Breast epithelium (tissue), 3 donors: ENCODE measurements at regions not wholly inside any gene's neighbourhood (a gene's known extent, or its start where the extent isn't known, plus 50 kb on each side); places are given as distances from the start of the nearest gene placed in this dataset.

Experiments used
- CTCF ChIP-seq, 3 donors: fragments of 450-650 bp; IDR thresholded peaks; one replicate each; pipeline ENCODE4 v1.5.1; 2016 to 2017; ENCODE audit warnings: antibody characterized with exemption in 3 of 3, mild to moderate bottlenecking in 3 of 3, moderate library complexity in 3 of 3
- POLR2A ChIP-seq: fragments of 450-650 bp; IDR thresholded peaks from one replicate; pipeline ENCODE4 v1.6.1; 2016; ENCODE audit warnings: antibody characterized with exemption, mild to moderate bottlenecking, moderate library complexity

- TF ChIP-seq POLR2A, result no peak
- TF ChIP-seq CTCF (IDR thresholded peaks at IDR 0.05), result no peak
These were observed 709.0 kb downstream of the TBC1D22A start for GRCh38 chr22:47471406-47471805.
